ENCODE measurements at regions not wholly inside any gene's neighbourhood (a gene's known extent, or its start where the extent isn't known, plus 50 kb on each side); places are given as distances from the start of the nearest gene placed in this dataset.

- no peak for TF ChIP-seq CTCF (IDR thresholded peaks at IDR 0.05; ENCODE audit: poor library complexity)
- no peak for TF ChIP-seq EZH2phosphoT487 (IDR thresholded peaks at IDR 0.05; ENCODE audit: low read depth, severe bottlenecking, unreplicated experiment)
These were observed 75.5 kb upstream of the CCDC68 start for GRCh38 chr18:55034742-55035141.
